ENCODE measurements at regions not wholly inside any gene's neighbourhood (a gene's known extent, or its start where the extent isn't known, plus 50 kb on each side); places are given as distances from the start of the nearest gene placed in this dataset.

- Histone ChIP-seq H3K9me2 (ENCODE audit: insufficient read depth, low read length) (no peaks in the 10 kb centered on the region), H3K9me3 (ENCODE audit: low read length) (no peaks in the 10 kb centered on the region), H2AFZ (ENCODE audit: low read length) (no peak overlapping the region), H4K20me1 (ENCODE audit: insufficient read depth, low read length) (no peaks in the 10 kb centered on the region), H3K4me2 (ENCODE audit: low read length) (no peak overlapping the region), H3K4me1 (ENCODE audit: insufficient read depth, low read length, poor library complexity, severe bottlenecking) (no peaks in the 10 kb centered on the region), H3K79me2 (ENCODE audit: insufficient read depth, low read depth, low read length) (no peaks in the 10 kb centered on the region), H3K36me3 (ENCODE audit: insufficient read depth, low read length) (no peaks in the 10 kb centered on the region), H3K27ac (ENCODE audit: low read depth, low read length, poor library complexity, severe bottlenecking) (no peak overlapping the region), H3K4me3 (ENCODE audit: low read depth, low read length, poor library complexity, severe bottlenecking) (no peak overlapping the region)
- no TSS peak for BruUV-seq (replicated peaks)
- ChIA-PET CTCF (ENCODE audit: unreplicated experiment) (no interaction called here), POLR2A (no interaction called here)
- no peak for DNase-seq (ENCODE audit: low spot score)
- no peak for TF ChIP-seq EZH2phosphoT487 (IDR thresholded peaks at IDR 0.05; ENCODE audit: borderline replicate concordance, low read depth, low read length)
- TF ChIP-seq CTCF (conservative IDR thresholded peaks at IDR 0.05; ENCODE audit: low read length), result no peak
- intact Hi-C loops (cut with micrococcal nuclease; ENCODE audit: unreplicated experiment), result no loop called here
Observed at GRCh38 chr3:78161736-78162135, 1121.8 kb downstream of the ROBO2 start.

- H3K4me2 ChIP-seq (ENCODE audit: low read length), result no peak overlapping the region
- POLR2A ChIA-PET, result no interaction called here
- intact Hi-C loops (cut with micrococcal nuclease; ENCODE audit: unreplicated experiment), result no loop called here
- H3K36me3 ChIP-seq (ENCODE audit: insufficient read depth, low read length), result no peaks in the 10 kb centered on the region
- H3K9me2 ChIP-seq (ENCODE audit: insufficient read depth, low read length), result no peaks in the 10 kb centered on the region
- no peaks in the 10 kb centered on the region for H3K4me1 ChIP-seq (ENCODE audit: insufficient read depth, low read length, poor library complexity, severe bottlenecking)
- H4K20me1 ChIP-seq (ENCODE audit: insufficient read depth, low read length), result no peaks in the 10 kb centered on the region
- H3K27ac ChIP-seq (ENCODE audit: low read depth, low read length, poor library complexity, severe bottlenecking), result no peak overlapping the region
- BruUV-seq (replicated peaks), result no TSS peak
- H3K79me2 ChIP-seq (ENCODE audit: insufficient read depth, low read depth, low read length), result no peaks in the 10 kb centered on the region
- H2AFZ ChIP-seq (ENCODE audit: low read length), result no peak overlapping the region
- no peak for DNase-seq (ENCODE audit: low spot score)
- no peaks in the 10 kb centered on the region for H3K9me3 ChIP-seq (ENCODE audit: low read length)
- CTCF ChIA-PET (ENCODE audit: unreplicated experiment), result no interaction called here
- no peak overlapping the region for H3K4me3 ChIP-seq (ENCODE audit: low read depth, low read length, poor library complexity, severe bottlenecking)
- TF ChIP-seq EZH2phosphoT487 (IDR thresholded peaks at IDR 0.05; ENCODE audit: borderline replicate concordance, low read depth, low read length), result no peak
- TF ChIP-seq CTCF (conservative IDR thresholded peaks at IDR 0.05; ENCODE audit: low read length), result no peak
Observed at GRCh38 chr3:78163379-78163778, 1123.5 kb downstream of the ROBO2 start.

GRCh38 chr3:78165876-78166275 lies 1126.0 kb downstream of the ROBO2 start:
- TF ChIP-seq EZH2phosphoT487 (IDR thresholded peaks at IDR 0.05; ENCODE audit: borderline replicate concordance, low read depth, low read length), result no peak
- no peak for TF ChIP-seq CTCF (conservative IDR thresholded peaks at IDR 0.05; ENCODE audit: low read length)
- H3K9me2 ChIP-seq (ENCODE audit: insufficient read depth, low read length), result no peaks in the 10 kb centered on the region
- no peaks in the 10 kb centered on the region for H3K79me2 ChIP-seq (ENCODE audit: insufficient read depth, low read depth, low read length)
- no peaks in the 10 kb centered on the region for H3K4me1 ChIP-seq (ENCODE audit: insufficient read depth, low read length, poor library complexity, severe bottlenecking)
- no peak overlapping the region for H3K4me3 ChIP-seq (ENCODE audit: low read depth, low read length, poor library complexity, severe bottlenecking)
- H3K36me3 ChIP-seq (ENCODE audit: insufficient read depth, low read length), result no peaks in the 10 kb centered on the region
- no TSS peak for BruUV-seq (replicated peaks)
- H3K9me3 ChIP-seq (ENCODE audit: low read length), result no peaks in the 10 kb centered on the region
- ChIA-PET CTCF (ENCODE audit: unreplicated experiment) (no interaction called here), POLR2A (no interaction called here)
- intact Hi-C loops (cut with micrococcal nuclease; ENCODE audit: unreplicated experiment), result no loop called here
- no peaks in the 10 kb centered on the region for H4K20me1 ChIP-seq (ENCODE audit: insufficient read depth, low read length)
- H3K27ac ChIP-seq (ENCODE audit: low read depth, low read length, poor library complexity, severe bottlenecking), result no peak overlapping the region
- H3K4me2 ChIP-seq (ENCODE audit: low read length), result no peak overlapping the region
- no peak for DNase-seq (ENCODE audit: low spot score)
- H2AFZ ChIP-seq (ENCODE audit: low read length), result no peak overlapping the region
